ENCODE measurements at regions not wholly inside any gene's neighbourhood (a gene's known extent, or its start where the extent isn't known, plus 50 kb on each side); places are given as distances from the start of the nearest gene placed in this dataset.

- Histone ChIP-seq H3K27me3 (no peaks in the 10 kb centered on the region), H3K27ac (no peak overlapping the region), H3K36me3 (no peaks in the 10 kb centered on the region), H3K4me1 (no peaks in the 10 kb centered on the region), H3K9me3 (no peaks in the 10 kb centered on the region), H3K4me3 (no peak overlapping the region)
- 53% methylated on average over 9 of the region's 9 CpGs for WGBS
- no peak for DNase-seq (ENCODE audit: low spot score in 2 of 2)
- TF ChIP-seq POLR2AphosphoS5 (IDR thresholded peaks at IDR 0.05): no peak
- TF ChIP-seq CTCF (IDR thresholded peaks at IDR 0.05): no peak
- no peak for TF ChIP-seq POLR2A (IDR thresholded peaks at IDR 0.05)
- no peak for TF ChIP-seq EP300 (IDR thresholded peaks at IDR 0.05)
Observed at GRCh38 chr6:166032366-166033200, 135.1 kb downstream of the TBXT start.

GRCh38 chr6:166031275-166031674 lies 136.4 kb downstream of the TBXT start:
- H3K27me3 ChIP-seq: no peaks in the 10 kb centered on the region
- no peaks in the 10 kb centered on the region for H3K36me3 ChIP-seq
- no peak overlapping the region for H3K27ac ChIP-seq
- 83% methylated on average over 1 of the region's 1 CpG for WGBS
- H3K4me1 ChIP-seq: no peaks in the 10 kb centered on the region
- no peak for DNase-seq (ENCODE audit: low spot score in 2 of 2)
- TF ChIP-seq EP300 (IDR thresholded peaks at IDR 0.05): no peak
- no peak for TF ChIP-seq CTCF (IDR thresholded peaks at IDR 0.05)
- no peak for TF ChIP-seq POLR2AphosphoS5 (IDR thresholded peaks at IDR 0.05)
- TF ChIP-seq POLR2A (IDR thresholded peaks at IDR 0.05): no peak
- H3K4me3 ChIP-seq: no peak overlapping the region
- no peaks in the 10 kb centered on the region for H3K9me3 ChIP-seq

- H3K27me3 ChIP-seq: no peaks in the 10 kb centered on the region
- no peak overlapping the region for H3K4me3 ChIP-seq
- no peak for DNase-seq (ENCODE audit: low spot score in 2 of 2)
- 28% methylated on average over 3 of the region's 3 CpGs for WGBS
- H3K36me3 ChIP-seq: no peaks in the 10 kb centered on the region
- TF ChIP-seq CTCF (IDR thresholded peaks at IDR 0.05) (no peak), POLR2A (IDR thresholded peaks at IDR 0.05) (no peak), EP300 (IDR thresholded peaks at IDR 0.05) (no peak), POLR2AphosphoS5 (IDR thresholded peaks at IDR 0.05) (no peak)
- H3K4me1 ChIP-seq: no peaks in the 10 kb centered on the region
- H3K27ac ChIP-seq: no peak overlapping the region
- no peaks in the 10 kb centered on the region for H3K9me3 ChIP-seq
Observed at GRCh38 chr6:166029506-166029905, 138.1 kb downstream of the TBXT start.

- TF ChIP-seq POLR2A (IDR thresholded peaks at IDR 0.05) (no peak), POLR2AphosphoS5 (IDR thresholded peaks at IDR 0.05) (no peak), EP300 (IDR thresholded peaks at IDR 0.05) (no peak), CTCF (IDR thresholded peaks at IDR 0.05) (no peak)
- Histone ChIP-seq H3K36me3 (no peaks in the 10 kb centered on the region), H3K4me3 (no peak overlapping the region), H3K27me3 (no peaks in the 10 kb centered on the region), H3K27ac (no peak overlapping the region), H3K9me3 (no peaks in the 10 kb centered on the region), H3K4me1 (no peaks in the 10 kb centered on the region)
- WGBS: 60% methylated on average over 3 of the region's 3 CpGs
- no peak for DNase-seq (ENCODE audit: low spot score in 2 of 2)
Observed at GRCh38 chr6:166027761-166028160, 139.9 kb downstream of the TBXT start.

- H3K4me3 ChIP-seq: no peak overlapping the region
- no peaks in the 10 kb centered on the region for H3K27me3 ChIP-seq
- no peaks in the 10 kb centered on the region for H3K36me3 ChIP-seq
- H3K27ac ChIP-seq: no peak overlapping the region
- 55% methylated on average over 4 of the region's 8 CpGs for WGBS
- DNase-seq (ENCODE audit: low spot score in 2 of 2): no peak
- no peaks in the 10 kb centered on the region for H3K4me1 ChIP-seq
- H3K9me3 ChIP-seq: no peaks in the 10 kb centered on the region
- TF ChIP-seq POLR2A (IDR thresholded peaks at IDR 0.05): no peak
- no peak for TF ChIP-seq CTCF (IDR thresholded peaks at IDR 0.05)
- TF ChIP-seq EP300 (IDR thresholded peaks at IDR 0.05): no peak
- no peak for TF ChIP-seq POLR2AphosphoS5 (IDR thresholded peaks at IDR 0.05)
Observed at GRCh38 chr6:166026586-166027126, 141.0 kb downstream of the TBXT start.
